Astrocyte (in vitro differentiated cells and primary cell): ENCODE measurements at regions not wholly inside any gene's neighbourhood (a gene's known extent, or its start where the extent isn't known, plus 50 kb on each side); places are given as distances from the start of the nearest gene placed in this dataset.

Experiments used
- CTCF ChIP-seq: IDR thresholded peaks from 2 replicates; pipeline ENCODE4 v1.5.1; 2011; ENCODE audit warnings: low read depth, mild to moderate bottlenecking, inconsistent platforms, low read length, moderate library complexity; ENCODE audit not compliant: insufficient read depth
- EZH2 ChIP-seq: IDR thresholded peaks from 2 replicates; pipeline ENCODE4 v1.6.1; 2012; ENCODE audit warnings: mild to moderate bottlenecking, low read length, inconsistent platforms; ENCODE audit not compliant: insufficient read depth

DNA sequence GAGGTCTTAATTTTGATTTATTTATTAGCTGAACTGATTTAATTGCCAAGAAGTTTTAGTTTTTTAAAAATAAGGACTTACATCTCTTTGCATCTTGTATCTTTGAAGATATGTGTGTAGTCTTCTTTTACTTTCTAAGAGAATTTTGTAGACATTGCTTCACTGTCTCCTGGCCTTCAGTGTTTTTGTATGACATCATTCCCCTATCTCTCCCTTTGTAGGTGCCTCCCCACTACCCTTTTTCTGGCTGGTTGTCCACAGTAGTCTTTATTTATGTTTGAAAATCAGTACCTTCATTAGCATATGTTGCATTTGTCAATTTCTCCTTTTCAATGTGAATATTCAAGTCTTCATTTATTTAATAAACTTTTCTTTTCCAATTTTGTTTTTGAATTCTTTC lies 64.1 kb upstream of the RAB18 start:
- no peak for TF ChIP-seq CTCF
- TF ChIP-seq EZH2 = no peak
